Natural killer cell (primary cell): ENCODE measurements at regions not wholly inside any gene's neighbourhood (a gene's known extent, or its start where the extent isn't known, plus 50 kb on each side); places are given as distances from the start of the nearest gene placed in this dataset.
A peak's percentile ranks its signal among the peaks of the same experiment; 100 is the strongest.

ENCODE experiments used
- ATAC-seq, 3 donors: fragments of 150-1000 bp in 2 of 3; fragments of 200-7000 bp in 1 of 3; cut with Tn5 transposase; 1 replicate in 1 of 3; 2 replicates in 2 of 3; pipeline ENCODE4 v1.10.0; 2021; ENCODE audit warnings: mild to moderate bottlenecking in 2 of 3, moderate library complexity in 2 of 3
- DNase-seq, 2 donors: peaks; one replicate each; pipeline versions ENCODE4 v3.0.0 to v3.0.0-alpha.2; 2013 to 2021; ENCODE audit warnings: mixed read lengths in 1 of 2
- H3K27ac ChIP-seq: one replicate; pipeline ENCODE4 v1.5.1; 2013; ENCODE audit warnings: mild to moderate bottlenecking, low read length
- H3K27me3 ChIP-seq: one replicate; pipeline ENCODE4 v1.6.1; 2013; ENCODE audit warnings: low read length; ENCODE audit not compliant: control insufficient read depth, insufficient read depth
- H3K36me3 ChIP-seq: one replicate; pipeline ENCODE4 v1.6.1; 2013; ENCODE audit warnings: low read length; ENCODE audit not compliant: control insufficient read depth, insufficient read depth
- H3K4me1 ChIP-seq: one replicate; pipeline ENCODE4 v1.6.1; 2013; ENCODE audit warnings: low read length; ENCODE audit not compliant: control insufficient read depth, insufficient read depth
- H3K4me3 ChIP-seq: one replicate; pipeline ENCODE4 v1.5.1; 2013; ENCODE audit warnings: low read length
- H3K9me3 ChIP-seq: one replicate; pipeline ENCODE4 v1.6.1; 2013; ENCODE audit warnings: low read length; ENCODE audit not compliant: control insufficient read depth, insufficient read depth
- H3K27ac Mint-ChIP-seq, 2 donors: one replicate each; pipeline ENCODE4 v1.8.0; 2022; ENCODE audit warnings: mild to moderate bottlenecking in 2 of 2, mixed read lengths in 2 of 2, moderate library complexity in 1 of 2
- H3K27me3 Mint-ChIP-seq, 2 donors: one replicate each; pipeline ENCODE4 v1.8.0; 2022; ENCODE audit warnings: low read depth in 2 of 2, mixed read lengths in 2 of 2
- H3K36me3 Mint-ChIP-seq: one replicate; pipeline ENCODE4 v1.8.0; 2022; ENCODE audit warnings: mixed read lengths
- H3K4me1 Mint-ChIP-seq, 2 donors: one replicate each; pipeline ENCODE4 v1.8.0; 2022; ENCODE audit warnings: mixed read lengths in 2 of 2
- H3K4me3 Mint-ChIP-seq: one replicate; pipeline ENCODE4 v1.8.0; 2022; ENCODE audit warnings: mild to moderate bottlenecking, moderate library complexity, mixed read lengths
- H3K9me3 Mint-ChIP-seq, 2 donors: one replicate each; pipeline ENCODE4 v1.8.0; 2022; ENCODE audit warnings: mixed read lengths in 2 of 2
- WGBS: methylation state at CpG from one replicate; pipeline ENCODE4 v1.1.7; 2013; ENCODE audit warnings: missing lambda C conversion rate; ENCODE audit not compliant: insufficient coverage; 5-methylcytosine and 5-hydroxymethylcytosine counted together
- intact Hi-C: fragments of 100-400 bp; cut with micrococcal nuclease; formaldehyde crosslinking; loops from one replicate; pipeline ENCODE4 v1.14.2; 2022
- TF ChIP-seq, protein P1 (sequence below): fragments of 200-600 bp; IDR thresholded peaks from one replicate; pipeline ENCODE4 v1.8.0; 2022; ENCODE audit warnings: antibody characterized with exemption

- Histone ChIP-seq H3K4me1 (peaks cover 18% of the 10 kb centered on the region), H3K27ac (peak overlapping the region; percentile 16), H3K36me3 (peaks cover 2% of the 10 kb centered on the region), H3K4me3 (no peak overlapping the region), H3K27me3 (no peaks in the 10 kb centered on the region), H3K9me3 (peaks cover 6% of the 10 kb centered on the region)
- Mint-ChIP-seq H3K27ac (peak overlapping the region; percentile 39 to 76), H3K27me3 (no peaks in the 10 kb centered on the region), H3K4me1 (peaks cover 34 to 58% of the 10 kb centered on the region in 2 donors), H3K36me3 (peaks cover 18% of the 10 kb centered on the region), H3K9me3 (no peaks in the 10 kb centered on the region), H3K4me3 (no peak overlapping the region)
- DNase-seq (peak in 1 of 2 donors; percentile 48), ATAC-seq (peak; percentile 63 to 83 (median 81))
- TF ChIP-seq, protein P1, sequence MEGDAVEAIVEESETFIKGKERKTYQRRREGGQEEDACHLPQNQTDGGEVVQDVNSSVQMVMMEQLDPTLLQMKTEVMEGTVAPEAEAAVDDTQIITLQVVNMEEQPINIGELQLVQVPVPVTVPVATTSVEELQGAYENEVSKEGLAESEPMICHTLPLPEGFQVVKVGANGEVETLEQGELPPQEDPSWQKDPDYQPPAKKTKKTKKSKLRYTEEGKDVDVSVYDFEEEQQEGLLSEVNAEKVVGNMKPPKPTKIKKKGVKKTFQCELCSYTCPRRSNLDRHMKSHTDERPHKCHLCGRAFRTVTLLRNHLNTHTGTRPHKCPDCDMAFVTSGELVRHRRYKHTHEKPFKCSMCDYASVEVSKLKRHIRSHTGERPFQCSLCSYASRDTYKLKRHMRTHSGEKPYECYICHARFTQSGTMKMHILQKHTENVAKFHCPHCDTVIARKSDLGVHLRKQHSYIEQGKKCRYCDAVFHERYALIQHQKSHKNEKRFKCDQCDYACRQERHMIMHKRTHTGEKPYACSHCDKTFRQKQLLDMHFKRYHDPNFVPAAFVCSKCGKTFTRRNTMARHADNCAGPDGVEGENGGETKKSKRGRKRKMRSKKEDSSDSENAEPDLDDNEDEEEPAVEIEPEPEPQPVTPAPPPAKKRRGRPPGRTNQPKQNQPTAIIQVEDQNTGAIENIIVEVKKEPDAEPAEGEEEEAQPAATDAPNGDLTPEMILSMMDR = no peak
- 26% methylated on average over 4 of the region's 5 CpGs for whole genome bisulfite sequencing
- intact Hi-C loops = no loop called here
Measured at GRCh38 chr2:8239531-8240088, 442.2 kb upstream of the ID2 start.

- H3K4me1 ChIP-seq = peaks cover 10% of the 10 kb centered on the region
- DNase-seq = no peak
Measured at GRCh38 chr2:8241317-8241716, 440.5 kb upstream of the ID2 start.

GRCh38 chr2:8242739-8243138 is 439.1 kb upstream of the ID2 start:
- ATAC-seq = no peak
- H3K9me3 Mint-ChIP-seq = peaks cover 0 to 2% of the 10 kb centered on the region in 2 donors
- no peak overlapping the region for H3K4me3 Mint-ChIP-seq
- TF ChIP-seq, protein P1 = no peak
- H3K27me3 Mint-ChIP-seq = no peaks in the 10 kb centered on the region
- no peak for DNase-seq
- Histone ChIP-seq H3K27ac (no peak overlapping the region), H3K4me1 (peaks cover 10% of the 10 kb centered on the region), H3K4me3 (no peak overlapping the region), H3K9me3 (peaks cover 17% of the 10 kb centered on the region), H3K36me3 (peaks cover 2% of the 10 kb centered on the region), H3K27me3 (no peaks in the 10 kb centered on the region)
- H3K36me3 Mint-ChIP-seq = peaks cover 37% of the 10 kb centered on the region
- intact Hi-C loops = no loop called here
- H3K27ac Mint-ChIP-seq = peak overlapping the region in 1 of 2 donors; percentile 53
- H3K4me1 Mint-ChIP-seq = peaks cover 33 to 55% of the 10 kb centered on the region in 2 donors
- WGBS = 100% methylated on average over 2 of the region's 2 CpGs

More at GRCh38 chr2:8241317-8241716, 440.5 kb upstream of the ID2 start:
- Mint-ChIP-seq H3K4me3 (no peak overlapping the region), H3K27ac (peak overlapping the region; percentile 70 to 76), H3K36me3 (peaks cover 31% of the 10 kb centered on the region), H3K27me3 (no peaks in the 10 kb centered on the region), H3K9me3 (peaks cover 0 to 2% of the 10 kb centered on the region in 2 donors), H3K4me1 (peaks cover 33 to 61% of the 10 kb centered on the region in 2 donors)
- Histone ChIP-seq H3K4me3 (no peak overlapping the region), H3K9me3 (peaks cover 15% of the 10 kb centered on the region), H3K27ac (no peak overlapping the region), H3K36me3 (peaks cover 2% of the 10 kb centered on the region), H3K27me3 (no peaks in the 10 kb centered on the region)
- intact Hi-C loops = no loop called here
- no peak for ATAC-seq
- 49% methylated on average over 3 of the region's 3 CpGs for WGBS
- TF ChIP-seq, protein P1 = no peak
